ENCODE measurements at regions not wholly inside any gene's neighbourhood (a gene's known extent, or its start where the extent isn't known, plus 50 kb on each side); places are given as distances from the start of the nearest gene placed in this dataset.

- no peaks in the 10 kb centered on the region for H3K4me1 ChIP-seq (ENCODE audit: control insufficient read depth, insufficient read depth, low read length)
- no peak overlapping the region for H3K27ac ChIP-seq (ENCODE audit: low read depth, low read length)
- no peak overlapping the region for H3K4me3 ChIP-seq (ENCODE audit: low read depth, low read length)
- H3K9me3 ChIP-seq (ENCODE audit: control insufficient read depth, insufficient read depth, low read length), result peaks cover 1% of the 10 kb centered on the region
- no peaks in the 10 kb centered on the region for H3K36me3 ChIP-seq (ENCODE audit: control insufficient read depth, insufficient read depth, low read length)
- no peaks in the 10 kb centered on the region for H3K27me3 ChIP-seq (ENCODE audit: control insufficient read depth, insufficient read depth, low read length)
- DNase-seq (ENCODE audit: low read depth in 4 of 6, low spot score in 6 of 6), result no peak
These were observed 157.4 kb downstream of the ANKRD30B start for GRCh38 chr18:14905350-14905749.

- WGBS (ENCODE audit: insufficient coverage), result no CpG with 5 or more reads among the region's 1 CpG
These were observed 158.0 kb downstream of the ANKRD30B start for GRCh38 chr18:14905979-14906378.

GRCh38 chr18:14907420-14907819 is 159.4 kb downstream of the ANKRD30B start:
- Histone ChIP-seq H3K27me3 (ENCODE audit: control insufficient read depth, insufficient read depth, low read length) (no peaks in the 10 kb centered on the region), H3K4me1 (ENCODE audit: control insufficient read depth, insufficient read depth, low read length) (no peaks in the 10 kb centered on the region), H3K9me3 (ENCODE audit: control insufficient read depth, insufficient read depth, low read length) (peaks cover 1% of the 10 kb centered on the region), H3K27ac (ENCODE audit: low read depth, low read length) (no peak overlapping the region), H3K4me3 (ENCODE audit: low read depth, low read length) (no peak overlapping the region), H3K36me3 (ENCODE audit: control insufficient read depth, insufficient read depth, low read length) (no peaks in the 10 kb centered on the region)
- 79% methylated on average over 9 of the region's 9 CpGs for WGBS (ENCODE audit: insufficient coverage)
- no peak for DNase-seq (ENCODE audit: low read depth in 4 of 6, low spot score in 6 of 6)

More at GRCh38 chr18:14905979-14906378, 158.0 kb downstream of the ANKRD30B start:
- Histone ChIP-seq H3K9me3 (ENCODE audit: control insufficient read depth, insufficient read depth, low read length) (peaks cover 1% of the 10 kb centered on the region), H3K27ac (ENCODE audit: low read depth, low read length) (no peak overlapping the region), H3K36me3 (ENCODE audit: control insufficient read depth, insufficient read depth, low read length) (no peaks in the 10 kb centered on the region), H3K27me3 (ENCODE audit: control insufficient read depth, insufficient read depth, low read length) (no peaks in the 10 kb centered on the region), H3K4me1 (ENCODE audit: control insufficient read depth, insufficient read depth, low read length) (no peaks in the 10 kb centered on the region), H3K4me3 (ENCODE audit: low read depth, low read length) (no peak overlapping the region)
- no peak for DNase-seq (ENCODE audit: low read depth in 4 of 6, low spot score in 6 of 6)

- WGBS (ENCODE audit: insufficient coverage), result 60% methylated on average over 2 of the region's 5 CpGs
- no peak overlapping the region for H3K4me3 ChIP-seq (ENCODE audit: low read depth, low read length)
- H3K27me3 ChIP-seq (ENCODE audit: control insufficient read depth, insufficient read depth, low read length), result no peaks in the 10 kb centered on the region
- no peak overlapping the region for H3K27ac ChIP-seq (ENCODE audit: low read depth, low read length)
- H3K36me3 ChIP-seq (ENCODE audit: control insufficient read depth, insufficient read depth, low read length), result no peaks in the 10 kb centered on the region
- no peaks in the 10 kb centered on the region for H3K9me3 ChIP-seq (ENCODE audit: control insufficient read depth, insufficient read depth, low read length)
- DNase-seq (ENCODE audit: low read depth in 4 of 6, low spot score in 6 of 6), result no peak
- no peaks in the 10 kb centered on the region for H3K4me1 ChIP-seq (ENCODE audit: control insufficient read depth, insufficient read depth, low read length)
These were observed 160.6 kb downstream of the ANKRD30B start for GRCh38 chr18:14908541-14908940.

- WGBS (ENCODE audit: insufficient coverage), result 83% methylated on average over 1 of the region's 1 CpG
- peaks cover 2% of the 10 kb centered on the region for H3K9me3 ChIP-seq (ENCODE audit: control insufficient read depth, insufficient read depth, low read length)
- H3K27ac ChIP-seq (ENCODE audit: low read depth, low read length), result no peak overlapping the region
- H3K4me3 ChIP-seq (ENCODE audit: low read depth, low read length), result no peak overlapping the region
- H3K36me3 ChIP-seq (ENCODE audit: control insufficient read depth, insufficient read depth, low read length), result no peaks in the 10 kb centered on the region
- H3K4me1 ChIP-seq (ENCODE audit: control insufficient read depth, insufficient read depth, low read length), result no peaks in the 10 kb centered on the region
- DNase-seq (ENCODE audit: low read depth in 4 of 6, low spot score in 6 of 6), result no peak
- H3K27me3 ChIP-seq (ENCODE audit: control insufficient read depth, insufficient read depth, low read length), result no peaks in the 10 kb centered on the region
These were observed 165.0 kb downstream of the ANKRD30B start for GRCh38 chr18:14912967-14913366.

- Histone ChIP-seq H3K9me3 (ENCODE audit: control insufficient read depth, insufficient read depth, low read length) (peaks cover 3% of the 10 kb centered on the region), H3K4me1 (ENCODE audit: control insufficient read depth, insufficient read depth, low read length) (no peaks in the 10 kb centered on the region), H3K27ac (ENCODE audit: low read depth, low read length) (no peak overlapping the region), H3K36me3 (ENCODE audit: control insufficient read depth, insufficient read depth, low read length) (no peaks in the 10 kb centered on the region), H3K27me3 (ENCODE audit: control insufficient read depth, insufficient read depth, low read length) (no peaks in the 10 kb centered on the region), H3K4me3 (ENCODE audit: low read depth, low read length) (no peak overlapping the region)
- no peak for DNase-seq (ENCODE audit: low read depth in 4 of 6, low spot score in 6 of 6)
These were observed 166.1 kb downstream of the ANKRD30B start for GRCh38 chr18:14914121-14914520.

GRCh38 chr18:14914771-14915170 is 166.8 kb downstream of the ANKRD30B start:
- no peak overlapping the region for H3K27ac ChIP-seq (ENCODE audit: low read depth, low read length)
- H3K4me1 ChIP-seq (ENCODE audit: control insufficient read depth, insufficient read depth, low read length), result no peaks in the 10 kb centered on the region
- peaks cover 7% of the 10 kb centered on the region for H3K9me3 ChIP-seq (ENCODE audit: control insufficient read depth, insufficient read depth, low read length)
- no peaks in the 10 kb centered on the region for H3K36me3 ChIP-seq (ENCODE audit: control insufficient read depth, insufficient read depth, low read length)
- no peak overlapping the region for H3K4me3 ChIP-seq (ENCODE audit: low read depth, low read length)
- H3K27me3 ChIP-seq (ENCODE audit: control insufficient read depth, insufficient read depth, low read length), result no peaks in the 10 kb centered on the region
- 53% methylated on average over 2 of the region's 3 CpGs for WGBS (ENCODE audit: insufficient coverage)
- no peak for DNase-seq (ENCODE audit: low read depth in 4 of 6, low spot score in 6 of 6)

GRCh38 chr18:14916181-14916580 is 168.2 kb downstream of the ANKRD30B start:
- H3K36me3 ChIP-seq (ENCODE audit: control insufficient read depth, insufficient read depth, low read length), result no peaks in the 10 kb centered on the region

GRCh38 chr18:14916851-14917250 is 168.9 kb downstream of the ANKRD30B start:
- Histone ChIP-seq H3K4me3 (ENCODE audit: low read depth, low read length) (no peak overlapping the region), H3K4me1 (ENCODE audit: control insufficient read depth, insufficient read depth, low read length) (no peaks in the 10 kb centered on the region), H3K27ac (ENCODE audit: low read depth, low read length) (no peak overlapping the region), H3K27me3 (ENCODE audit: control insufficient read depth, insufficient read depth, low read length) (no peaks in the 10 kb centered on the region), H3K36me3 (ENCODE audit: control insufficient read depth, insufficient read depth, low read length) (no peaks in the 10 kb centered on the region), H3K9me3 (ENCODE audit: control insufficient read depth, insufficient read depth, low read length) (peaks cover 10% of the 10 kb centered on the region)
- DNase-seq (ENCODE audit: low read depth in 4 of 6, low spot score in 6 of 6), result no peak
- 72% methylated on average over 4 of the region's 6 CpGs for WGBS (ENCODE audit: insufficient coverage)

More at GRCh38 chr18:14916181-14916580, 168.2 kb downstream of the ANKRD30B start:
- DNase-seq (ENCODE audit: low read depth in 4 of 6, low spot score in 6 of 6), result no peak
- H3K9me3 ChIP-seq (ENCODE audit: control insufficient read depth, insufficient read depth, low read length), result peaks cover 10% of the 10 kb centered on the region
- H3K4me3 ChIP-seq (ENCODE audit: low read depth, low read length), result no peak overlapping the region
- 33% methylated on average over 1 of the region's 1 CpG for WGBS (ENCODE audit: insufficient coverage)
- H3K27me3 ChIP-seq (ENCODE audit: control insufficient read depth, insufficient read depth, low read length), result no peaks in the 10 kb centered on the region
- no peaks in the 10 kb centered on the region for H3K4me1 ChIP-seq (ENCODE audit: control insufficient read depth, insufficient read depth, low read length)
- H3K27ac ChIP-seq (ENCODE audit: low read depth, low read length), result no peak overlapping the region

GRCh38 chr18:14917311-14917710 is 169.3 kb downstream of the ANKRD30B start:
- WGBS (ENCODE audit: insufficient coverage), result 82% methylated on average over 2 of the region's 3 CpGs
- Histone ChIP-seq H3K36me3 (ENCODE audit: control insufficient read depth, insufficient read depth, low read length) (no peaks in the 10 kb centered on the region), H3K27ac (ENCODE audit: low read depth, low read length) (no peak overlapping the region), H3K9me3 (ENCODE audit: control insufficient read depth, insufficient read depth, low read length) (peaks cover 12% of the 10 kb centered on the region), H3K27me3 (ENCODE audit: control insufficient read depth, insufficient read depth, low read length) (no peaks in the 10 kb centered on the region), H3K4me1 (ENCODE audit: control insufficient read depth, insufficient read depth, low read length) (no peaks in the 10 kb centered on the region), H3K4me3 (ENCODE audit: low read depth, low read length) (no peak overlapping the region)
- DNase-seq (ENCODE audit: low read depth in 4 of 6, low spot score in 6 of 6), result no peak

Data from spinal cord (tissue), 9 donors.